Karpas-422 (cell line): ENCODE measurements at regions not wholly inside any gene's neighbourhood (a gene's known extent, or its start where the extent isn't known, plus 50 kb on each side); places are given as distances from the start of the nearest gene placed in this dataset. TPM values are rescaled to one million over a fixed set of nuclear protein-coding genes. Genes with fewer than 3 reads are reported as not detected.

ENCODE experiments used
- DNase-seq: peaks from one replicate; pipeline ENCODE4 v3.0.0-alpha.2; 2015
- H2AFZ ChIP-seq: fragments of 200-600 bp; sonication (generic); 2 replicates; pipeline ENCODE4 v1.6.1; 2014; ENCODE audit warnings: antibody characterized with exemption, low read length, mixed read lengths
- H3K27ac ChIP-seq: fragments of 200-600 bp; sonication (generic); 2 replicates; pipeline ENCODE4 v1.5.1; 2014; ENCODE audit warnings: mild to moderate bottlenecking, low read length, moderate library complexity
- H3K27me3 ChIP-seq: fragments of 200-600 bp; sonication (generic); 2 replicates; pipeline ENCODE4 v1.6.1; 2014; ENCODE audit warnings: low read length, mixed read lengths
- H3K36me3 ChIP-seq: fragments of 200-600 bp; sonication (generic); 2 replicates; pipeline ENCODE4 v1.6.1; 2014; ENCODE audit warnings: low read length, mixed read lengths; ENCODE audit not compliant: insufficient read depth
- H3K4me1 ChIP-seq: fragments of 200-600 bp; sonication (generic); 2 replicates; pipeline ENCODE4 v1.6.1; 2014; ENCODE audit warnings: mild to moderate bottlenecking, low read length, mixed read lengths
- H3K4me2 ChIP-seq: fragments of 200-600 bp; sonication (generic); 2 replicates; pipeline ENCODE4 v1.6.1; 2014; ENCODE audit warnings: low read length, low read depth, mild to moderate bottlenecking; ENCODE audit not compliant: poor library complexity, severe bottlenecking
- H3K4me3 ChIP-seq: fragments of 200-600 bp; sonication (generic); 2 replicates; pipeline ENCODE4 v1.5.1; 2014; ENCODE audit warnings: mild to moderate bottlenecking, antibody characterized with exemption, low read length, mixed read lengths
- H3K79me2 ChIP-seq: fragments of 200-600 bp; sonication (generic); 2 replicates; pipeline ENCODE4 v1.6.1; 2014; ENCODE audit warnings: mild to moderate bottlenecking, low read length, mixed read lengths
- H3K9ac ChIP-seq: fragments of 200-600 bp; sonication (generic); 2 replicates; pipeline ENCODE4 v1.6.0; 2014; ENCODE audit warnings: low read length
- H3K9me2 ChIP-seq: fragments of 200-600 bp; sonication (generic), shearing (Covaris generic); replicated peaks from 2 replicates; pipeline ENCODE4 v1.6.0; 2014; ENCODE audit warnings: mild to moderate bottlenecking, low read length, moderate library complexity; ENCODE audit not compliant: insufficient read depth
- H3K9me3 ChIP-seq: fragments of 300-700, 200-600 bp; sonication (generic); 2 replicates; pipeline ENCODE4 v1.6.1; 2014; ENCODE audit warnings: low read length, mixed read lengths
- H4K20me1 ChIP-seq: fragments of 200-600 bp; sonication (generic); 2 replicates; pipeline ENCODE4 v1.6.1; 2014; ENCODE audit warnings: mild to moderate bottlenecking, antibody characterized with exemption, low read length, low read depth; ENCODE audit not compliant: insufficient read depth
- small RNA-seq: library from RNA; depleted of rRNA; stranded (forward); fragments of <200 nt; gene quantifications from one replicate; pipeline ENCODE3, GENCODE V24; 2014

DNA sequence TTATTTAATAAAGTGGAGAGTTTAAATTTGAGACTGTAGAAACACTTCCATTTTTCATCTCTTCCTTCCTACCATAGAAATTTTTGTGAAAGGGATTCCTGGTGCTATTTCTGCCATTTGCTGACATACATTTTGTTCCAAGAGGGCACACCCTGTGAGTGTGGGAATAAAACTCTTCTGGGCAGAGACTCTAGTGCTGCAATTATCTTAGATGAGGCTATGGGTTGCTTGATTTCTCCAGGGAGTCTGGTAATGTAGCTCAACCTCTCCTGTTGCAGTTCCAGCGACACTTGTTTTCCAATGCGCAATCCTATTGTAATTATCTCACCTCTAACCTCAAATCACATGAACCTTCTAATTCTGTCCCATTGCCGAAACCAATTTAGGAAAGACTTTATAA lies 60.1 kb upstream of the ZSWIM2 start:
- Histone ChIP-seq H3K9me3 (no peaks in the 10 kb centered on the region), H3K4me1 (no peaks in the 10 kb centered on the region), H3K79me2 (no peaks in the 10 kb centered on the region), H4K20me1 (no peaks in the 10 kb centered on the region), H3K27ac (no peak overlapping the region), H3K27me3 (no peaks in the 10 kb centered on the region), H3K4me2 (no peak overlapping the region), H3K9ac (no peak overlapping the region), H2AFZ (no peak overlapping the region), H3K9me2 (no peaks in the 10 kb centered on the region), H3K4me3 (no peak overlapping the region), H3K36me3 (no peaks in the 10 kb centered on the region)
- DNase-seq = no peak

DNA sequence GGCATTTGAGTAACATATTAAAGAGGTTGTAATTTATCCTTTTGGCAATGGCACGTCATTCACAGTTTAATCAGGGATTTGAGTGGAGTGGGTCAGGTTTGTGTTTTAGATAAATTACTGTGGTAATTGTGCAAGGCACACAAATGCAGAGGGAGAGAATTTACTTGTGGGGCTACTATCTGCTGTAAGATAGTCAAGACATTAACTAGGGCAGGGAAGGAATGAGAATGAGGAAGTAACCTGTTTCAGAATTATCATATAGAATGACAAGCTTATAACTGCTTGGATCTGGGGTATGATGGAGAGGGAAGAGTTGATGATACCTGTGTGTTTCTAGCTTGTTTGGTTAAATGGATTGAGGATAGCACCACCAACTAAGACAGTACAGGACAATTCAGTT lies 58.9 kb upstream of the ZSWIM2 start:
- H3K9ac ChIP-seq = no peak overlapping the region
- H3K4me3 ChIP-seq = no peak overlapping the region
- no peaks in the 10 kb centered on the region for H3K4me1 ChIP-seq
- no peaks in the 10 kb centered on the region for H4K20me1 ChIP-seq
- H3K27ac ChIP-seq = no peak overlapping the region
- H3K4me2 ChIP-seq = no peak overlapping the region
- no peaks in the 10 kb centered on the region for H3K9me3 ChIP-seq
- H3K27me3 ChIP-seq = no peaks in the 10 kb centered on the region
- H3K36me3 ChIP-seq = no peaks in the 10 kb centered on the region
- no peaks in the 10 kb centered on the region for H3K79me2 ChIP-seq
- no peak for DNase-seq
- no peaks in the 10 kb centered on the region for H3K9me2 ChIP-seq
- H2AFZ ChIP-seq = no peak overlapping the region

DNA sequence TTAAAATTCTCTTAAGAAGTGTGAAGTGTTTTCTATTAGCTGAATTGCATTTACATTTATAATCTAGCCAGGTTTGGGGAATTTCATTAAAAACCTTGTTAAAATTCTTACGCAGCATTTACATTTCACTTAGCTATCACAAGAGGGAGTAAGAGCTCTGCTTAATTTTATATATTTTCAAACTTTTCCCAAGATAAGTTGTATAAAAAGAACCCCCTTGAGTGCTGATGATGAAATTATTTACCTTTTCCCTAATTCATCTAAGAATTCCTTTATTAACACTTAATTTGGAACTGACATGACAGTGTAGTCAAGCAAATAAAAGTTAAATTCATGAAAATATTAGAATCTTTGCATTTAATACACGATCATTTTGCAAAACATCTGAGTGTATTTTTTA lies 54.2 kb upstream of the ZSWIM2 start:
- H3K4me3 ChIP-seq = no peak overlapping the region
- H3K79me2 ChIP-seq = no peaks in the 10 kb centered on the region
- H4K20me1 ChIP-seq = no peaks in the 10 kb centered on the region
- no peak overlapping the region for H3K27ac ChIP-seq
- no peaks in the 10 kb centered on the region for H3K9me3 ChIP-seq
- no peaks in the 10 kb centered on the region for H3K4me1 ChIP-seq
- H2AFZ ChIP-seq = no peak overlapping the region
- H3K4me2 ChIP-seq = no peak overlapping the region
- H3K36me3 ChIP-seq = no peaks in the 10 kb centered on the region
- H3K9me2 ChIP-seq = no peaks in the 10 kb centered on the region
- no peak overlapping the region for H3K9ac ChIP-seq
- no peaks in the 10 kb centered on the region for H3K27me3 ChIP-seq
- DNase-seq = no peak

Small RNA genes in the stretch of these regions (small RNA-seq; reads per million reads assigned to genes)
- 0.43 reads per million, percentile 6 among the genes with 10 or more reads in this experiment for gene RN7SKP42
- not detected for gene RNU6-989P
